NCI-H748 treated with DMSO at 0.1 percent for 48 hours (cell line): ENCODE measurements at regions not wholly inside any gene's neighbourhood (a gene's known extent, or its start where the extent isn't known, plus 50 kb on each side); places are given as distances from the start of the nearest gene placed in this dataset.
A peak's percentile ranks its signal among the peaks of the same experiment; 100 is the strongest.

Experiments used
- DNase-seq: peaks from one replicate; lab custom pipeline; 2025; lab: John Stamatoyannopoulos, UW

GRCh38 chrX:39556056-39556455, 541.7 kb downstream of the BCOR start:
- no peak for DNase-seq

GRCh38 chrX:39559229-39559628, 538.5 kb downstream of the BCOR start:
- no peak for DNase-seq

GRCh38 chrX:39560271-39560670, 537.5 kb downstream of the BCOR start:
- DNase-seq, result no peak

- no peak for DNase-seq
These were observed 534.6 kb downstream of the BCOR start for GRCh38 chrX:39563178-39563577.

- DNase-seq, result no peak
These were observed 533.0 kb downstream of the BCOR start for GRCh38 chrX:39564751-39565150.

GRCh38 chrX:39574178-39574577, 523.6 kb downstream of the BCOR start:
- DNase-seq, result no peak

GRCh38 chrX:39576041-39576872, 521.5 kb downstream of the BCOR start:
- peak; percentile 71 for DNase-seq

- DNase-seq, result no peak
These were observed 520.4 kb downstream of the BCOR start for GRCh38 chrX:39577206-39577984.

- no peak for DNase-seq
These were observed 519.5 kb downstream of the BCOR start for GRCh38 chrX:39577985-39578869.

- no peak for DNase-seq
These were observed 517.7 kb downstream of the BCOR start for GRCh38 chrX:39580043-39580442.

- DNase-seq, result no peak
These were observed 516.3 kb downstream of the BCOR start for GRCh38 chrX:39581411-39581810.

- no peak for DNase-seq
These were observed 515.7 kb downstream of the BCOR start for GRCh38 chrX:39582091-39582490.

- DNase-seq, result no peak
These were observed 514.8 kb downstream of the BCOR start for GRCh38 chrX:39582976-39583375.

GRCh38 chrX:39585808-39586207, 511.9 kb downstream of the BCOR start:
- DNase-seq, result no peak

- DNase-seq, result no peak
These were observed 511.4 kb downstream of the BCOR start for GRCh38 chrX:39586359-39586758.

- DNase-seq, result no peak
These were observed 506.7 kb downstream of the BCOR start for GRCh38 chrX:39591099-39591498.

- no peak for DNase-seq
These were observed 505.0 kb downstream of the BCOR start for GRCh38 chrX:39592776-39593175.

GRCh38 chrX:39595977-39596376, 501.8 kb downstream of the BCOR start:
- DNase-seq, result no peak

GRCh38 chrX:39596437-39596836, 501.3 kb downstream of the BCOR start:
- no peak for DNase-seq

GRCh38 chrX:39599339-39599738, 498.4 kb downstream of the BCOR start:
- no peak for DNase-seq

- DNase-seq, result no peak
These were observed 497.5 kb downstream of the BCOR start for GRCh38 chrX:39600222-39600621.
